WTC11 (cell line): ENCODE measurements at regions not wholly inside any gene's neighbourhood (a gene's known extent, or its start where the extent isn't known, plus 50 kb on each side); places are given as distances from the start of the nearest gene placed in this dataset.

Experiments
- CTCF ChIP-seq: fragments of 200-600 bp; IDR thresholded peaks from 2 replicates; pipeline ENCODE4 v1.8.0; 2022; ENCODE audit warnings: antibody characterized with exemption
- FOXJ3 ChIP-seq: sonication (generic); formaldehyde crosslinking; IDR thresholded peaks from 2 replicates; pipeline ENCODE4 v1.9.0; 2021; ENCODE audit warnings: missing genetic modification reagents, mild to moderate bottlenecking, borderline replicate concordance
- NFYB ChIP-seq: sonication (generic); formaldehyde crosslinking; conservative IDR thresholded peaks from 2 replicates; pipeline ENCODE4 v1.8.0; 2022; ENCODE audit warnings: low read depth, missing genetic modification reagents
- NR3C1 ChIP-seq: sonication (generic); formaldehyde crosslinking; conservative IDR thresholded peaks from 2 replicates; pipeline ENCODE4 v1.8.1; 2023; ENCODE audit warnings: low read depth, mild to moderate bottlenecking, missing genetic modification reagents
- SP1 ChIP-seq: sonication (generic); formaldehyde crosslinking; conservative IDR thresholded peaks from 2 replicates; pipeline ENCODE4 v1.8.1; 2022; ENCODE audit warnings: missing genetic modification reagents
- STAT6 ChIP-seq: sonication (generic); formaldehyde crosslinking; conservative IDR thresholded peaks from 2 replicates; pipeline ENCODE4 v1.8.1; 2023; ENCODE audit warnings: mild to moderate bottlenecking, low read depth, missing genetic modification reagents, moderate library complexity

GRCh38 chr13:82962397-82962796 is 919.9 kb downstream of the SLITRK1 start:
- TF ChIP-seq CTCF (no peak), STAT6 (CRISPR knock-in tag) (no peak), NR3C1 (CRISPR knock-in tag) (no peak), SP1 (no peak), NFYB (no peak), FOXJ3 (CRISPR knock-in tag) (no peak)
